DND-41 (cell line): ENCODE measurements at regions not wholly inside any gene's neighbourhood (a gene's known extent, or its start where the extent isn't known, plus 50 kb on each side); places are given as distances from the start of the nearest gene placed in this dataset.
"Not testable (repeated sequence)": the region's sequence is repeated elsewhere in the genome, so short reads cannot be mapped to it uniquely, and the experiment has no call there.

ENCODE experiments used
- ATAC-seq: fragments of 200-7000 bp; cut with Tn5 transposase; 3 replicates; pipeline ENCODE4 v1.9.1; 2021; ENCODE audit warnings: low read depth; ENCODE audit not compliant: insufficient read depth
- DNase-seq: peaks from one replicate; pipeline ENCODE4 v3.0.0-alpha.2; 2020
- H2AFZ ChIP-seq: 2 replicates; pipeline ENCODE4 v1.6.0; 2012; ENCODE audit warnings: low read depth, low read length
- H3K27ac ChIP-seq: 2 replicates; pipeline ENCODE4 v1.5.1; 2012; ENCODE audit warnings: low read length, inconsistent platforms
- H3K27me3 ChIP-seq: fragments of 200-600 bp; sonication (generic); 2 replicates; pipeline ENCODE4 v1.6.0; 2012; ENCODE audit warnings: low read length, mild to moderate bottlenecking, inconsistent platforms; ENCODE audit not compliant: insufficient read depth, poor library complexity
- H3K36me3 ChIP-seq: 2 replicates; pipeline ENCODE4 v1.5.1; 2012; ENCODE audit warnings: low read length, inconsistent platforms; ENCODE audit not compliant: insufficient read depth
- H3K4me1 ChIP-seq: 2 replicates; pipeline ENCODE4 v1.5.1; 2012; ENCODE audit warnings: mild to moderate bottlenecking, low read length; ENCODE audit not compliant: insufficient read depth
- H3K4me2 ChIP-seq: 2 replicates; pipeline ENCODE4 v1.6.0; 2012; ENCODE audit warnings: mild to moderate bottlenecking, moderate library complexity, low read length, inconsistent platforms; ENCODE audit not compliant: insufficient read depth
- H3K4me3 ChIP-seq, 2 experiments: fragments of 200-600 bp in 1 of 2; shearing (Covaris generic) in 1 of 2; 2 replicates each; pipeline ENCODE4 v1.5.1; 2012 to 2016; ENCODE audit warnings: inconsistent platforms in 2 of 2, low read length in 2 of 2, mild to moderate bottlenecking in 2 of 2, low read depth in 1 of 2, moderate library complexity in 1 of 2
- H3K79me2 ChIP-seq: 2 replicates; pipeline ENCODE4 v1.6.0; 2012; ENCODE audit warnings: low read length, inconsistent platforms; ENCODE audit not compliant: insufficient read depth
- H3K9ac ChIP-seq: 2 replicates; pipeline ENCODE4 v1.6.0; 2012; ENCODE audit warnings: low read depth, mild to moderate bottlenecking, inconsistent platforms, low read length, moderate library complexity
- H3K9me3 ChIP-seq: 2 replicates; pipeline ENCODE4 v1.5.1; 2012; ENCODE audit warnings: low read length, moderate library complexity, mild to moderate bottlenecking, inconsistent platforms; ENCODE audit not compliant: insufficient read depth, severe bottlenecking
- H4K20me1 ChIP-seq: 2 replicates; pipeline ENCODE4 v1.6.0; 2012; ENCODE audit warnings: low read length; ENCODE audit not compliant: insufficient read depth
- EZH2 ChIP-seq: IDR thresholded peaks from 3 replicates; pipeline ENCODE4 v1.6.1; 2012; ENCODE audit warnings: borderline replicate concordance, low read depth, mild to moderate bottlenecking, moderate library complexity, low read length, inconsistent platforms; ENCODE audit not compliant: severe bottlenecking
- TF ChIP-seq, protein P1 (sequence below): IDR thresholded peaks from 2 replicates; pipeline ENCODE4 v1.5.1; 2012; ENCODE audit warnings: borderline replicate concordance, low read length, moderate library complexity, mild to moderate bottlenecking; ENCODE audit not compliant: poor library complexity, severe bottlenecking; ENCODE audit errors: extremely low read depth

DNA sequence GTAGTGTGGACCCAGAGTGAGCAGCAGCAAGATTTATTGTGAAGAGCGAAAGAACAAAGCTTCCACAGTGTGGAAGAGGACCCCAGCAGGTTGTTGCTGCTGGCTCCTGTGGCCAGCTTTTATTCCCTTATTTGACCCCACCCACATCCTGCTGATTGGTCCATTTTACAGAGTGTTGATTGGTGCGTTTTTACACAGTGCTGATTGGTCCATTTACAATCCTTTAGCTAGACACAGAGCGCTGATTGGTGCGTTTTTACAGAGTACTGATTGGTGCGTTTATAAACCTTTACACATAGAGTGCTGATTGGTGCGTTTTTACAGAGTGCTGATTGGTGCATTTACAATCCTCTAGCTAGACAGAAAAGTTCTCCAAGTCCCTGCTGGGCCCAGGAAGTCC is 109.5 kb upstream of the CHD6 start:
- not testable (repeated sequence) for ATAC-seq, DNase-seq, H3K36me3 ChIP-seq, H3K4me1 ChIP-seq, H3K4me2 ChIP-seq, H3K27ac ChIP-seq, H2AFZ ChIP-seq, H3K9me3 ChIP-seq, H3K4me3 ChIP-seq, H3K27me3 ChIP-seq, H4K20me1 ChIP-seq, H3K79me2 ChIP-seq, H3K9ac ChIP-seq

DNA sequence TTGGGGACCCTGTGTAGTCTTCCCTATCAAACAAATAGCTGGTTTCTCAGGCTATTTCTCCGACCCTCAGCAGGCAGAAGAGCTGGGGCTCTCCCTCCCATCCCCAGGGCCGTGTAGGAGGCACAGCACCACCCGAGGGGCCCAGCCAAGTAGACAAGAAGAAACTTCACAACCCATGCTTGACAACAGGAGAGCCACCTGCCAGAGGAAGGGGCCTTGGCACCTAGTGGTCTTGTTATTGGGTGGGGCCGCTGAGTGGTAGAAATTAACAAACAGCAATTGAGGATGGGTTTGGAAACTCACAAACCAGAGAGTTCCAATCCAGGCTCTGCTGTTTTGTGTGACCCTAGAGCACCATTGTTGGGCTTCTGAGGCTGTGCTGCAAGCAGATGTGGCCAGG is 108.5 kb upstream of the CHD6 start:
- H3K27me3 ChIP-seq = no peaks in the 10 kb centered on the region
- no peak overlapping the region for H3K4me2 ChIP-seq
- H3K4me3 ChIP-seq = no peak overlapping the region
- H3K27ac ChIP-seq = no peak overlapping the region
- no peak for ATAC-seq
- no peaks in the 10 kb centered on the region for H3K4me1 ChIP-seq
- no peaks in the 10 kb centered on the region for H3K9me3 ChIP-seq
- TF ChIP-seq EZH2 = no peak
- TF ChIP-seq, protein P1, sequence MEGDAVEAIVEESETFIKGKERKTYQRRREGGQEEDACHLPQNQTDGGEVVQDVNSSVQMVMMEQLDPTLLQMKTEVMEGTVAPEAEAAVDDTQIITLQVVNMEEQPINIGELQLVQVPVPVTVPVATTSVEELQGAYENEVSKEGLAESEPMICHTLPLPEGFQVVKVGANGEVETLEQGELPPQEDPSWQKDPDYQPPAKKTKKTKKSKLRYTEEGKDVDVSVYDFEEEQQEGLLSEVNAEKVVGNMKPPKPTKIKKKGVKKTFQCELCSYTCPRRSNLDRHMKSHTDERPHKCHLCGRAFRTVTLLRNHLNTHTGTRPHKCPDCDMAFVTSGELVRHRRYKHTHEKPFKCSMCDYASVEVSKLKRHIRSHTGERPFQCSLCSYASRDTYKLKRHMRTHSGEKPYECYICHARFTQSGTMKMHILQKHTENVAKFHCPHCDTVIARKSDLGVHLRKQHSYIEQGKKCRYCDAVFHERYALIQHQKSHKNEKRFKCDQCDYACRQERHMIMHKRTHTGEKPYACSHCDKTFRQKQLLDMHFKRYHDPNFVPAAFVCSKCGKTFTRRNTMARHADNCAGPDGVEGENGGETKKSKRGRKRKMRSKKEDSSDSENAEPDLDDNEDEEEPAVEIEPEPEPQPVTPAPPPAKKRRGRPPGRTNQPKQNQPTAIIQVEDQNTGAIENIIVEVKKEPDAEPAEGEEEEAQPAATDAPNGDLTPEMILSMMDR = no peak
- H3K9ac ChIP-seq = no peak overlapping the region
- no peaks in the 10 kb centered on the region for H3K36me3 ChIP-seq
- DNase-seq = no peak
- no peak overlapping the region for H2AFZ ChIP-seq
- H4K20me1 ChIP-seq = no peaks in the 10 kb centered on the region
- no peaks in the 10 kb centered on the region for H3K79me2 ChIP-seq

GRCh38 chr20:41719151-41719550 is 101.0 kb upstream of the CHD6 start:
- ATAC-seq (no peak), DNase-seq (no peak)
- TF ChIP-seq, protein P1 = no peak
- no peak for TF ChIP-seq EZH2
- Histone ChIP-seq H2AFZ (no peak overlapping the region), H3K4me1 (no peaks in the 10 kb centered on the region), H4K20me1 (no peaks in the 10 kb centered on the region), H3K9ac (no peak overlapping the region), H3K27ac (no peak overlapping the region), H3K36me3 (no peaks in the 10 kb centered on the region), H3K9me3 (no peaks in the 10 kb centered on the region), H3K79me2 (no peaks in the 10 kb centered on the region), H3K4me3 (no peak overlapping the region), H3K4me2 (no peak overlapping the region), H3K27me3 (peaks cover 4% of the 10 kb centered on the region)

- TF ChIP-seq, protein P1 = no peak
- TF ChIP-seq EZH2 = no peak
- peaks cover 6% of the 10 kb centered on the region for H3K27me3 ChIP-seq
- H3K4me3 ChIP-seq = no peak overlapping the region
- no peaks in the 10 kb centered on the region for H3K36me3 ChIP-seq
- H4K20me1 ChIP-seq = no peaks in the 10 kb centered on the region
- no peak overlapping the region for H3K4me2 ChIP-seq
- no peak overlapping the region for H3K27ac ChIP-seq
- no peaks in the 10 kb centered on the region for H3K79me2 ChIP-seq
- no peaks in the 10 kb centered on the region for H3K4me1 ChIP-seq
- no peak for DNase-seq
- no peak overlapping the region for H2AFZ ChIP-seq
- no peak for ATAC-seq
- H3K9ac ChIP-seq = no peak overlapping the region
- no peaks in the 10 kb centered on the region for H3K9me3 ChIP-seq
Measured at GRCh38 chr20:41717483-41717882, 99.3 kb upstream of the CHD6 start.
